Sigmoid colon (tissue), 6 donors: ENCODE measurements at regions not wholly inside any gene's neighbourhood (a gene's known extent, or its start where the extent isn't known, plus 50 kb on each side); places are given as distances from the start of the nearest gene placed in this dataset.

Experiments used
- DNase-seq: peaks from one replicate; pipeline ENCODE4 v3.0.0-alpha.2; 2019
- H3K27ac ChIP-seq, 4 donors: fragments of 200-600 bp; sonication (generic); one replicate each; pipeline ENCODE4 v1.5.1; 2016 to 2019; ENCODE audit warnings: mild to moderate bottlenecking in 1 of 4
- H3K27me3 ChIP-seq, 3 donors: fragments of 200-600 bp; sonication (generic); one replicate each; pipeline ENCODE4 v1.5.1; 2019; ENCODE audit warnings: mild to moderate bottlenecking in 1 of 3
- H3K36me3 ChIP-seq, 4 donors: fragments of 200-600 bp; sonication (generic); one replicate each; pipeline ENCODE4 v1.5.1; 2016 to 2019
- H3K4me1 ChIP-seq, 4 donors: fragments of 200-600 bp; sonication (generic); one replicate each; pipeline ENCODE4 v1.5.1; 2017 to 2019
- H3K4me3 ChIP-seq, 4 donors: fragments of 200-600 bp; sonication (generic); one replicate each; pipeline ENCODE4 v1.5.1; 2017 to 2019; ENCODE audit warnings: mild to moderate bottlenecking in 2 of 4, moderate library complexity in 1 of 4
- H3K9me3 ChIP-seq, 4 donors: fragments of 200-600 bp in 3 of 4; sonication (generic) in 3 of 4; one replicate each; pipeline versions ENCODE4 v1.5.1 to v1.6.1; 2013 to 2019
- EP300 ChIP-seq, 4 donors: sonication (generic); formaldehyde crosslinking; IDR thresholded peaks; one replicate each; pipeline ENCODE4 v1.6.1; 2017; ENCODE audit warnings: antibody characterized with exemption in 4 of 4
- POLR2A ChIP-seq, 2 donors: fragments of 450-650 bp; IDR thresholded peaks; one replicate each; pipeline ENCODE4 v1.6.1; 2016; ENCODE audit warnings: antibody characterized with exemption in 2 of 2, mild to moderate bottlenecking in 2 of 2, moderate library complexity in 2 of 2
- POLR2AphosphoS5 ChIP-seq, 4 donors: sonication (generic); formaldehyde crosslinking; IDR thresholded peaks; one replicate each; pipeline ENCODE4 v1.6.1; 2017; ENCODE audit warnings: antibody characterized with exemption in 4 of 4
- WGBS, 2 donors: extraction: QIAGEN DNeasy Blood & Tissue Kit; methylation state at CpG; one replicate each; pipeline ENCODE4 v1.1.7; 2013; 5-methylcytosine and 5-hydroxymethylcytosine counted together
- intact Hi-C: fragments of 100-400 bp; cut with DNase I; formaldehyde crosslinking; loops from one replicate; pipeline ENCODE4 v1.15.1; 2023
- TF ChIP-seq, protein P1 (sequence below), 4 experiments: fragments of 450-650 bp in 3 of 4; fragments of 200-600 bp in 1 of 4; IDR thresholded peaks; one replicate each; pipeline ENCODE4 v1.5.1; 2016 to 2019; ENCODE audit warnings: antibody characterized with exemption in 4 of 4, mild to moderate bottlenecking in 3 of 4, moderate library complexity in 2 of 4
- donor health status: healthy with polysubstance abuse.
- donor health status: healthy.

DNA sequence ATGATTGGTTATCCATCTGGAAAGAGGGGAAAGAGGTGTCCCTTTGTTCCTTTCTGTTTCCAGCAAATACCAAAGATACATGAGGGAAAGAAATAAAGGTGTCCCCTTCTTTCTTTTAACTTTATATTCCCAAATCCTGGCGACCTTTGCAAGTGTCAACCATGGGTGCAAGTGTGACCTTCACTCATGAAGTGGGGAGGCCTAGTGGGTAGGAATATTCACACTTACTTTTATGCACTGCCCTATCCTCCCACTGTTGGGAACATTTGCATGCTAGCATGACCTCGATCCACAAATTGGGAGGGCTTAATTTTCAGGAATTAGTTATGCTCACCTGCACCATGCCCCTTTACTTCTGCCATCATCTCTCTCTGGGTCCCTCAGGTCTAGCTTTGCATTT is 70.2 kb upstream of the ZNF804A start:
- intact Hi-C loops, result no loop called here
- H3K27ac ChIP-seq, result no peak overlapping the region

DNA sequence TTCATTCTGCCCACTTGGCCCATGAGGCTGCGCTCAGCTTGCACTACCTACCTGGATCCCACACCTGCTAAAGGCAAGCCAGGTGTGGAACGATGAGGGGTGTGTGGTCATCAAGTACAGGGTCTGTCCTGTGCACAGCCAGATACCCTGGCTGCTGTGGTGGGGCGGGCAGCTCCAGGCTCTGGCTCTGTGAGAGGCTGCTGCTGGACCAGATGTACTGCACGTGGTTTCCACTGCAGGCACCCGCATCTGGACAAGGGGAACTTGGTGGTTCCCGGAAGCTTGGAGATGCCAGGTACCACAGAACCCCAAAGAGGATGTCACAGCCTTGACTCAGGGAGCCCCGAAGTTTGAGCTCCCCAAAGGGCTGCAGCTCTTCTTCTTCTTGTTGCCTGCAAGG is 68.1 kb upstream of the ZNF804A start:
- no peaks in the 10 kb centered on the region for H3K4me1 ChIP-seq
- H3K36me3 ChIP-seq, result no peaks in the 10 kb centered on the region
- intact Hi-C loops, result no loop called here
- no peak for DNase-seq
- H3K27ac ChIP-seq, result no peak overlapping the region
- peaks cover 0 to 12% (median 9%) of the 10 kb centered on the region in 4 donors for H3K9me3 ChIP-seq
- 86 to 93% methylated on average over 7 of the region's 7 CpGs for WGBS, 2 donors
- H3K27me3 ChIP-seq, result no peaks in the 10 kb centered on the region
- no peak for TF ChIP-seq EP300 (IDR thresholded peaks at IDR 0.05)
- TF ChIP-seq POLR2AphosphoS5 (IDR thresholded peaks at IDR 0.05), result no peak
- TF ChIP-seq, protein P1, sequence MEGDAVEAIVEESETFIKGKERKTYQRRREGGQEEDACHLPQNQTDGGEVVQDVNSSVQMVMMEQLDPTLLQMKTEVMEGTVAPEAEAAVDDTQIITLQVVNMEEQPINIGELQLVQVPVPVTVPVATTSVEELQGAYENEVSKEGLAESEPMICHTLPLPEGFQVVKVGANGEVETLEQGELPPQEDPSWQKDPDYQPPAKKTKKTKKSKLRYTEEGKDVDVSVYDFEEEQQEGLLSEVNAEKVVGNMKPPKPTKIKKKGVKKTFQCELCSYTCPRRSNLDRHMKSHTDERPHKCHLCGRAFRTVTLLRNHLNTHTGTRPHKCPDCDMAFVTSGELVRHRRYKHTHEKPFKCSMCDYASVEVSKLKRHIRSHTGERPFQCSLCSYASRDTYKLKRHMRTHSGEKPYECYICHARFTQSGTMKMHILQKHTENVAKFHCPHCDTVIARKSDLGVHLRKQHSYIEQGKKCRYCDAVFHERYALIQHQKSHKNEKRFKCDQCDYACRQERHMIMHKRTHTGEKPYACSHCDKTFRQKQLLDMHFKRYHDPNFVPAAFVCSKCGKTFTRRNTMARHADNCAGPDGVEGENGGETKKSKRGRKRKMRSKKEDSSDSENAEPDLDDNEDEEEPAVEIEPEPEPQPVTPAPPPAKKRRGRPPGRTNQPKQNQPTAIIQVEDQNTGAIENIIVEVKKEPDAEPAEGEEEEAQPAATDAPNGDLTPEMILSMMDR (IDR thresholded peaks at IDR 0.05), result no peak
- no peak for TF ChIP-seq POLR2A (IDR thresholded peaks at IDR 0.05)
- H3K4me3 ChIP-seq, result no peak overlapping the region

More for the DNA sequence above, 70.2 kb upstream of the ZNF804A start:
- 57 to 65% methylated on average over 2 of the region's 2 CpGs for WGBS, 2 donors
- no peak for DNase-seq
- H3K36me3 ChIP-seq, result no peaks in the 10 kb centered on the region
- peaks cover 0 to 12% (median 9%) of the 10 kb centered on the region in 4 donors for H3K9me3 ChIP-seq
- no peaks in the 10 kb centered on the region for H3K4me1 ChIP-seq
- no peak overlapping the region for H3K4me3 ChIP-seq
- TF ChIP-seq EP300 (IDR thresholded peaks at IDR 0.05) (no peak), POLR2A (IDR thresholded peaks at IDR 0.05) (no peak), POLR2AphosphoS5 (IDR thresholded peaks at IDR 0.05) (no peak)
- TF ChIP-seq, protein P1 (IDR thresholded peaks at IDR 0.05), result no peak
- H3K27me3 ChIP-seq, result no peaks in the 10 kb centered on the region

DNA sequence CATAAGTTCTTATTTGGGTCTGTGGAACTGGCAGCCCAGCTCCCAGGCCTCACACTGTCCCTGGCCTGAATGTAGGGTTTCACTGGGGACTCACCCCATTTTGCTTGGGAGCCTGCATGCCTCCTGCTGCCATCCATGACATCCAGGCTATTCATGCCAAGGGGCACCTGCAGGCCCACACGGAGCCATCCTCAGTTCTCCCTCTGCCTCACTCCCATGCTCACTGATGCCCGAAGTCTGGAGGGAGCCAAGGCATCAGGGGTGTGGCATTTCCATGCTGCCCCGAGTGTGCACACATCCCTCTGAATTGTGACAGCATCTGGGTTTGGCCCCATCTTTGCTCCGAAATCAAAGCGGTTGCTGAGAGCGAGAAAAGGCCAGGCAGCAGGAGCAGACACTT is 67.4 kb upstream of the ZNF804A start:
- no peak overlapping the region for H3K27ac ChIP-seq
- H3K9me3 ChIP-seq, result peaks cover 0 to 12% (median 9%) of the 10 kb centered on the region in 4 donors
- H3K36me3 ChIP-seq, result no peaks in the 10 kb centered on the region
- 94 to 95% methylated on average over 6 of the region's 6 CpGs for WGBS, 2 donors
- H3K4me1 ChIP-seq, result no peaks in the 10 kb centered on the region
- TF ChIP-seq EP300 (IDR thresholded peaks at IDR 0.05) (no peak), POLR2A (IDR thresholded peaks at IDR 0.05) (no peak), POLR2AphosphoS5 (IDR thresholded peaks at IDR 0.05) (no peak)
- TF ChIP-seq, protein P1 (IDR thresholded peaks at IDR 0.05), result no peak
- H3K4me3 ChIP-seq, result no peak overlapping the region
- intact Hi-C loops, result no loop called here
- no peak for DNase-seq
- H3K27me3 ChIP-seq, result no peaks in the 10 kb centered on the region

DNA sequence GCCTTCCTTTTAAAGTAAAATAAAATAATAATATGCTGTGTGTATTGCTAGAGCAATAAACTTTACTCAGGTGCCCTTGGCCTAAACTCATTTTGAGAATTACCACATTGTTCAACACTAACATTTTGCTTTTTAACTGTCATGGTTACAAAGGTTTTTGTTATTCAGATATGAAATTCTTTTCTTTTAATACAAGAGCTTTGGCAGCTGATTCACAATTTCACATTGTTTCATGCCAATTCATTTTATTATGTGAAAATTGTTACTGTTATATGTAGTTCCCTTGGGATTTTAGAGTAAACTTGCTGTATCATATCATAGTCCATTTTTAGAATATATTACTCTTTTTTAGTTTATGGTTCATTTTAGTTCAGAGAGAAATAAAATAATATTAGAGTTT is 65.8 kb upstream of the ZNF804A start:
- H3K4me3 ChIP-seq, result no peak overlapping the region
- DNase-seq, result no peak
- no peaks in the 10 kb centered on the region for H3K27me3 ChIP-seq
- no peak overlapping the region for H3K27ac ChIP-seq
- no peaks in the 10 kb centered on the region for H3K36me3 ChIP-seq
- no peaks in the 10 kb centered on the region for H3K4me1 ChIP-seq
- TF ChIP-seq EP300 (IDR thresholded peaks at IDR 0.05), result no peak
- no peak for TF ChIP-seq POLR2A (IDR thresholded peaks at IDR 0.05)
- no peak for TF ChIP-seq POLR2AphosphoS5 (IDR thresholded peaks at IDR 0.05)
- H3K9me3 ChIP-seq, result peaks cover 0 to 10% (median 9%) of the 10 kb centered on the region in 4 donors
- intact Hi-C loops, result no loop called here

DNA sequence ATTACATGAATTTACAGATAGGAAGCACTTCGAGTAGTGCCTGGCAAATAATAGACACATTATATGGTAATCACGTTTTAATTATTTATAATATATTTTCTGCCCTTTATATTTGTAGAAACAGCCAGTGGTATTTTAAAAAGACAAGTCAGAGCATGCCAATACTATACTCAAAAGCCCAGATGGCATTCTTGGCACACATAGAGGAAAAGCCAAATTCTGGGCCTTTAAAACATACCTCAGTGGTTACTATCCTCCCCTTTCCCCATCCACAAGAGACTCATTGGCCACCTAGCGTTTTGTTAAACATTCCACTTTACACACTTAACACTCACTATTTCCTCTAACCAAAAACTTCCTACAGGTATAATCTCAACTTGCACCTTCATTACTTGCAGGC is 63.3 kb upstream of the ZNF804A start:
- intact Hi-C loops, result no loop called here
- Histone ChIP-seq H3K4me1 (no peaks in the 10 kb centered on the region), H3K27me3 (no peaks in the 10 kb centered on the region), H3K4me3 (no peak overlapping the region), H3K9me3 (no peaks in the 10 kb centered on the region), H3K36me3 (no peaks in the 10 kb centered on the region), H3K27ac (no peak overlapping the region)
- 86 to 88% methylated on average over 3 of the region's 3 CpGs for WGBS, 2 donors
- DNase-seq, result no peak
- TF ChIP-seq, protein P1 (IDR thresholded peaks at IDR 0.05), result no peak
- TF ChIP-seq POLR2A (IDR thresholded peaks at IDR 0.05) (no peak), POLR2AphosphoS5 (IDR thresholded peaks at IDR 0.05) (no peak), EP300 (IDR thresholded peaks at IDR 0.05) (no peak)
